NB4 (cell line): ENCODE measurements at regions not wholly inside any gene's neighbourhood (a gene's known extent, or its start where the extent isn't known, plus 50 kb on each side); places are given as distances from the start of the nearest gene placed in this dataset.

Experiments
- CTCF ChIP-seq: IDR thresholded peaks from one replicate; pipeline ENCODE4 v1.5.1; 2012; ENCODE audit warnings: low read depth, low read length
- MYC ChIP-seq: IDR thresholded peaks from 2 replicates; pipeline ENCODE4 v1.6.1; 2011; ENCODE audit warnings: low read depth, low read length
- POLR2A ChIP-seq: IDR thresholded peaks from 2 replicates; pipeline ENCODE4 v1.6.1; 2011; ENCODE audit warnings: mild to moderate bottlenecking; ENCODE audit not compliant: insufficient read length; ENCODE audit errors: extremely low read depth

DNA sequence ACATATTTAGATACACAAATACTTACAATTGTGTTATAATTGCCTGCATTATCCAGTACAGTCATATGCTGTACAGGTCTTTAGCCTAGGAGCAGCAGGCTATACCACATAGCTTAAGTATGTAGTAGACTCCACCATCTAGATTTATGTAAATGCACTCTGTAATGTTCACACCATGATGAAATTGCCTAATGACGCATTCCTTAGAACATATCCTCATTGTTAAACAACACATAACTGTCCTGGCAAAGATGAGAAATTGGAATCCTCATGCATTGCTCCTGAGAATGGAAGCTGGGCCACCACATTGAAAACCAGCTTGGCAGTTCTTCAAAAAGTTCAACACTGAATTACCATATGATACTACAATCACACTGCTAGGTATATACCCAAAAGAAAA lies 1002.8 kb upstream of the CELF2 start:
- no peak for TF ChIP-seq POLR2A
- no peak for TF ChIP-seq CTCF
- TF ChIP-seq MYC: no peak
